HCT116 (cell line): ENCODE measurements at regions not wholly inside any gene's neighbourhood (a gene's known extent, or its start where the extent isn't known, plus 50 kb on each side); places are given as distances from the start of the nearest gene placed in this dataset.

Source experiments
- ATAC-seq: fragments of 200-7000 bp; cut with Tn5 transposase; 2 replicates; pipeline ENCODE4 v1.9.1; 2020; ENCODE audit warnings: mild to moderate bottlenecking, moderate library complexity
- BruUV-seq: library from RNA; stranded (reverse); fragments of 400-500 nt; replicated peaks from 2 replicates; lab custom pipeline; 2021; lab: Mats Ljungman, UMichigan
- CTCF ChIA-PET: fragments of 300-600 bp; sonication (Branson Sonifier 250); formaldehyde crosslinking; loops from one replicate; lab custom pipeline; 2021; ENCODE audit warnings: antibody characterized with exemption; lab: Charles Lee
- POLR2A ChIA-PET: fragments of 300-600, 350-600 bp; sonication (Branson Sonifier 250); formaldehyde crosslinking; loops from one replicate; lab custom pipeline; 2021; ENCODE audit warnings: antibody characterized with exemption; lab: Charles Lee
- RAD21 ChIA-PET, 2 experiments: fragments of 300-600 bp; sonication (Branson Sonifier 250); formaldehyde crosslinking; loops; one replicate each; lab custom pipeline; 2023; ENCODE audit warnings: low total read pairs in 2 of 2; ENCODE audit not compliant: uncharacterized antibody in 2 of 2, unreplicated experiment in 2 of 2, low non-redundant PET in 1 of 2; lab: Charles Lee
- DNase-seq: peaks from one replicate; pipeline ENCODE4 v3.0.0-alpha.2; 2010; ENCODE audit warnings: low read depth, low spot score
- H2AFZ ChIP-seq: fragments of 200-600 bp; shearing (Covaris generic), sonication (generic); 2 replicates; pipeline ENCODE4 v1.6.1; 2017; ENCODE audit warnings: low read depth, mixed run types, mixed read lengths, antibody characterized with exemption, low read length; ENCODE audit not compliant: poor library complexity, severe bottlenecking
- H3K27ac ChIP-seq: 2 replicates; pipeline ENCODE4 v1.5.1; 2012; ENCODE audit warnings: low read depth, low read length
- H3K27me3 ChIP-seq: fragments of 200-600 bp; sonication (generic); 2 replicates; pipeline ENCODE4 v1.6.1; 2016; ENCODE audit warnings: mixed run types, low read length, mixed read lengths; ENCODE audit not compliant: insufficient read depth
- H3K36me3 ChIP-seq, 2 experiments: fragments of 200-500 bp in 1 of 2; fragments of 200-600 bp in 1 of 2; sonication (Bioruptor generic) in 1 of 2; sonication (generic) in 1 of 2; 2 replicates each; pipeline versions ENCODE4 v1.5.1 to v1.6.1; 2014 to 2016; ENCODE audit warnings: low read length in 2 of 2, inconsistent platforms in 1 of 2, mixed read lengths in 1 of 2, mixed run types in 1 of 2; ENCODE audit not compliant: insufficient read depth in 2 of 2, control insufficient read depth in 1 of 2
- H3K4me1 ChIP-seq, 2 experiments: fragments of 200-600 bp in 1 of 2; sonication (generic) in 1 of 2; 2 replicates each; pipeline versions ENCODE4 v1.5.1 to v1.6.1; 2012 to 2017; ENCODE audit warnings: low read length in 2 of 2, inconsistent platforms in 1 of 2, mild to moderate bottlenecking in 1 of 2, mixed read lengths in 1 of 2, mixed run types in 1 of 2, moderate library complexity in 1 of 2; ENCODE audit not compliant: insufficient read depth in 2 of 2, control insufficient read depth in 1 of 2
- H3K4me2 ChIP-seq: fragments of 200-600 bp; sonication (generic); 2 replicates; pipeline ENCODE4 v1.6.1; 2017; ENCODE audit warnings: mixed run types, low read length, mixed read lengths
- H3K4me3 ChIP-seq, 2 experiments: fragments of 200-600 bp in 1 of 2; sonication (generic) in 1 of 2; replicated peaks in 1 of 2; 2 replicates each; pipeline ENCODE4 v1.5.1; 2011 to 2016; ENCODE audit warnings: low read length in 2 of 2, control low read depth in 1 of 2, low read depth in 1 of 2, mild to moderate bottlenecking in 1 of 2, mixed read lengths in 1 of 2, mixed run types in 1 of 2
- H3K79me2 ChIP-seq: fragments of 200-600 bp; sonication (generic); 2 replicates; pipeline ENCODE4 v1.6.1; 2017; ENCODE audit warnings: mild to moderate bottlenecking, mixed run types, low read length, moderate library complexity, mixed read lengths; ENCODE audit not compliant: insufficient read depth
- H3K9ac ChIP-seq: fragments of 200-600 bp; sonication (generic); 2 replicates; pipeline ENCODE4 v1.6.1; 2016; ENCODE audit warnings: low read length, mixed read lengths
- H3K9me2 ChIP-seq: fragments of 200-600 bp; sonication (generic), shearing (Covaris generic); 2 replicates; pipeline ENCODE4 v1.6.1; 2017; ENCODE audit warnings: mixed run types, mild to moderate bottlenecking, moderate library complexity; ENCODE audit not compliant: insufficient read depth
- H3K9me3 ChIP-seq, 2 experiments: fragments of 200-500 bp in 1 of 2; fragments of 200-600 bp in 1 of 2; sonication (Bioruptor generic) in 1 of 2; sonication (generic) in 1 of 2; 2 replicates each; pipeline ENCODE4 v1.6.1; 2014 to 2017; ENCODE audit warnings: low read length in 2 of 2, mixed read lengths in 2 of 2, inconsistent platforms in 1 of 2, low read depth in 1 of 2, mild to moderate bottlenecking in 1 of 2, mixed run types in 1 of 2, moderate library complexity in 1 of 2; ENCODE audit not compliant: control insufficient read depth in 1 of 2, insufficient read depth in 1 of 2
- H4K20me1 ChIP-seq: fragments of 200-600 bp; sonication (generic), shearing (Covaris generic); 2 replicates; pipeline ENCODE4 v1.6.1; 2017; ENCODE audit warnings: mixed run types, mild to moderate bottlenecking, moderate library complexity; ENCODE audit not compliant: insufficient read depth
- CBX3 ChIP-seq: IDR thresholded peaks from 2 replicates; pipeline ENCODE4 v1.6.1; 2012; ENCODE audit warnings: low read depth
- CEBPB ChIP-seq: IDR thresholded peaks from 2 replicates; pipeline ENCODE4 v1.6.1; 2012; ENCODE audit warnings: low read depth
- EGR1 ChIP-seq: IDR thresholded peaks from 2 replicates; pipeline ENCODE4 v1.6.1; 2012; ENCODE audit warnings: low read depth
- POLR2A ChIP-seq: IDR thresholded peaks from 2 replicates; pipeline ENCODE4 v1.7.0; 2011; ENCODE audit warnings: borderline replicate concordance; ENCODE audit not compliant: insufficient read depth, insufficient read length; ENCODE audit errors: extremely low read depth
- POLR2AphosphoS5 ChIP-seq: IDR thresholded peaks from 2 replicates; pipeline ENCODE4 v1.6.1; 2011; ENCODE audit warnings: mild to moderate bottlenecking, low read depth, low read length, moderate library complexity
- RAD21 ChIP-seq: IDR thresholded peaks from 2 replicates; pipeline ENCODE4 v1.6.1; 2012; ENCODE audit warnings: low read depth, mild to moderate bottlenecking
- SIN3A ChIP-seq: IDR thresholded peaks from 2 replicates; pipeline ENCODE4 v1.6.1; 2012; ENCODE audit warnings: low read depth
- SP1 ChIP-seq: IDR thresholded peaks from 2 replicates; pipeline ENCODE4 v1.6.1; 2012; ENCODE audit warnings: low read depth
- YY1 ChIP-seq: IDR thresholded peaks from 2 replicates; pipeline ENCODE4 v1.6.1; 2011; ENCODE audit warnings: low read length, low read depth, moderate library complexity, mild to moderate bottlenecking; ENCODE audit not compliant: insufficient replicate concordance; ENCODE audit errors: extremely low read depth
- intact Hi-C: fragments of 100-400 bp; cut with micrococcal nuclease; formaldehyde crosslinking; loops from 2 replicates; pipeline ENCODE4 v1.10.0; 2022
- TF ChIP-seq, protein P1 (sequence below): IDR thresholded peaks from 2 replicates; pipeline ENCODE4 v1.6.1; 2012
- TF ChIP-seq, protein P2 (sequence below), 3 experiments: fragments of 200-600 bp in 1 of 3; sonication (generic) in 1 of 3; IDR thresholded peaks in 2 of 3; conservative IDR thresholded peaks in 1 of 3; 2 replicates each; pipeline ENCODE4 v1.5.1; 2012 to 2017; ENCODE audit warnings: low read depth in 2 of 3, low read length in 2 of 3, antibody characterized with exemption in 1 of 3, borderline replicate concordance in 1 of 3, control low read depth in 1 of 3, mild to moderate bottlenecking in 1 of 3, mixed read lengths in 1 of 3, mixed run types in 1 of 3, moderate library complexity in 1 of 3; ENCODE audit not compliant: insufficient read depth in 1 of 3

DNA sequence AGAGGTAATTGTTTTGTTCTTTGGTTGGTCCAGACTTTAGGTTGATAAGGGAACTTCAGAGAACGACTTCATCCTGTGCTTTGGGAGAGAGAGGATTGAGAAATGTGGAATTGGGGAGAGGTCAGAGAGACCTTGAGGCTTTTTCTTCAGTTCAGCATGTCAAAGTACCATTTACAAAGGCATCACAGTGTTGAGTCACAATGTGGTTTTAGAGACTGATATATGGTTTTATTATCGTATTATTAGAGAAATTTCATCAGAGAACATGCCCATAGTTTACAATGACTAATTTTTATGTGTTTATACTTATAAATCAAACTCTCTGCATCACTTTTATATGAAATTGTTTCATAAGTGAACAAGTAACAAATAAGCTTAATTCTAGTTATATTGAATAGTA lies 626.6 kb downstream of the DSC3 start:
- Histone ChIP-seq H3K27ac (no peak overlapping the region), H3K9ac (no peak overlapping the region), H2AFZ (no peak overlapping the region), H3K4me3 (no peak overlapping the region), H3K4me1 (no peaks in the 10 kb centered on the region), H3K9me3 (no peaks in the 10 kb centered on the region), H3K27me3 (no peaks in the 10 kb centered on the region), H3K9me2 (no peaks in the 10 kb centered on the region), H3K79me2 (no peaks in the 10 kb centered on the region), H3K36me3 (no peaks in the 10 kb centered on the region), H3K4me2 (no peak overlapping the region), H4K20me1 (no peaks in the 10 kb centered on the region)
- ChIA-PET CTCF (no interaction called here), RAD21 (no interaction called here), POLR2A (no interaction called here)
- intact Hi-C loops, result no loop called here
- DNase-seq (no peak), ATAC-seq (no peak)
- no TSS peak for BruUV-seq
- no peak for TF ChIP-seq EGR1
- no peak for TF ChIP-seq RAD21
- no peak for TF ChIP-seq SIN3A
- TF ChIP-seq, protein P1, sequence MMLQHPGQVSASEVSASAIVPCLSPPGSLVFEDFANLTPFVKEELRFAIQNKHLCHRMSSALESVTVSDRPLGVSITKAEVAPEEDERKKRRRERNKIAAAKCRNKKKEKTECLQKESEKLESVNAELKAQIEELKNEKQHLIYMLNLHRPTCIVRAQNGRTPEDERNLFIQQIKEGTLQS, result no peak
- TF ChIP-seq YY1, result no peak
- TF ChIP-seq CBX3, result no peak
- no peak for TF ChIP-seq CEBPB
- no peak for TF ChIP-seq POLR2AphosphoS5
- no peak for TF ChIP-seq POLR2A
- TF ChIP-seq, protein P2, sequence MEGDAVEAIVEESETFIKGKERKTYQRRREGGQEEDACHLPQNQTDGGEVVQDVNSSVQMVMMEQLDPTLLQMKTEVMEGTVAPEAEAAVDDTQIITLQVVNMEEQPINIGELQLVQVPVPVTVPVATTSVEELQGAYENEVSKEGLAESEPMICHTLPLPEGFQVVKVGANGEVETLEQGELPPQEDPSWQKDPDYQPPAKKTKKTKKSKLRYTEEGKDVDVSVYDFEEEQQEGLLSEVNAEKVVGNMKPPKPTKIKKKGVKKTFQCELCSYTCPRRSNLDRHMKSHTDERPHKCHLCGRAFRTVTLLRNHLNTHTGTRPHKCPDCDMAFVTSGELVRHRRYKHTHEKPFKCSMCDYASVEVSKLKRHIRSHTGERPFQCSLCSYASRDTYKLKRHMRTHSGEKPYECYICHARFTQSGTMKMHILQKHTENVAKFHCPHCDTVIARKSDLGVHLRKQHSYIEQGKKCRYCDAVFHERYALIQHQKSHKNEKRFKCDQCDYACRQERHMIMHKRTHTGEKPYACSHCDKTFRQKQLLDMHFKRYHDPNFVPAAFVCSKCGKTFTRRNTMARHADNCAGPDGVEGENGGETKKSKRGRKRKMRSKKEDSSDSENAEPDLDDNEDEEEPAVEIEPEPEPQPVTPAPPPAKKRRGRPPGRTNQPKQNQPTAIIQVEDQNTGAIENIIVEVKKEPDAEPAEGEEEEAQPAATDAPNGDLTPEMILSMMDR (IDR thresholded peaks at IDR 0.05 in 2 of 3, conservative IDR thresholded peaks at IDR 0.05 in 1 of 3; ENCODE audit: borderline replicate concordance in 1 of 3, insufficient read depth in 1 of 3, low read depth in 2 of 3, low read length in 2 of 3), result no peak
- no peak for TF ChIP-seq SP1
